Hepatocyte (in vitro differentiated cells): ENCODE measurements at regions not wholly inside any gene's neighbourhood (a gene's known extent, or its start where the extent isn't known, plus 50 kb on each side); places are given as distances from the start of the nearest gene placed in this dataset.
A peak's percentile ranks its signal among the peaks of the same experiment; 100 is the strongest.

Experiments
- DNase-seq: peaks from one replicate; pipeline ENCODE4 v3.0.0-alpha.2; 2016; ENCODE audit warnings: low spot score
- H2AFZ ChIP-seq: fragments of 200-600 bp; sonication (generic); 2 replicates; pipeline ENCODE4 v1.6.0; 2016; ENCODE audit warnings: antibody characterized with exemption, mild to moderate bottlenecking
- H3K27ac ChIP-seq: fragments of 200-600 bp; sonication (generic); 2 replicates; pipeline ENCODE4 v1.5.1; 2016; ENCODE audit warnings: mild to moderate bottlenecking
- H3K27me3 ChIP-seq: fragments of 200-600 bp; sonication (generic); 2 replicates; pipeline ENCODE4 v1.6.1; 2016
- H3K36me3 ChIP-seq: fragments of 200-600 bp; sonication (generic); replicated peaks from 2 replicates; pipeline ENCODE4 v1.5.1; 2016; ENCODE audit warnings: low read depth; ENCODE audit not compliant: insufficient read depth
- H3K4me1 ChIP-seq: fragments of 200-600 bp; sonication (generic); 2 replicates; pipeline ENCODE4 v1.5.1; 2016; ENCODE audit warnings: mild to moderate bottlenecking, moderate library complexity; ENCODE audit not compliant: insufficient read depth
- H3K4me2 ChIP-seq: fragments of 200-600 bp; sonication (generic); 2 replicates; pipeline ENCODE4 v1.6.0; 2016
- H3K4me3 ChIP-seq: fragments of 200-600 bp; sonication (generic); 2 replicates; pipeline ENCODE4 v1.5.1; 2016; ENCODE audit warnings: mild to moderate bottlenecking
- H3K79me2 ChIP-seq: fragments of 200-600 bp; sonication (generic); 2 replicates; pipeline ENCODE4 v1.6.0; 2017; ENCODE audit warnings: mild to moderate bottlenecking
- H3K9me2 ChIP-seq: fragments of 200-600 bp; sonication (generic); replicated peaks from 2 replicates; pipeline ENCODE4 v1.6.0; 2017; ENCODE audit warnings: mild to moderate bottlenecking; ENCODE audit not compliant: insufficient read depth
- H3K9me3 ChIP-seq: fragments of 200-600 bp; sonication (generic); 2 replicates; pipeline ENCODE4 v1.5.1; 2016; ENCODE audit warnings: low read depth, mild to moderate bottlenecking
- H4K20me1 ChIP-seq: fragments of 200-600 bp; sonication (generic); 2 replicates; pipeline ENCODE4 v1.6.0; 2016; ENCODE audit warnings: mild to moderate bottlenecking; ENCODE audit not compliant: insufficient read depth, poor library complexity, severe bottlenecking
- CTCF ChIP-seq: fragments of 200-600 bp; sonication (generic); IDR thresholded peaks from 2 replicates; pipeline ENCODE4 v1.5.1; 2016; ENCODE audit warnings: antibody characterized with exemption, mild to moderate bottlenecking; ENCODE audit not compliant: poor library complexity
- EZH2 ChIP-seq: fragments of 200-600 bp; sonication (generic); IDR thresholded peaks from 2 replicates; pipeline ENCODE4 v1.6.1; 2016; ENCODE audit warnings: antibody characterized with exemption, mild to moderate bottlenecking, borderline replicate concordance
- EZH2phosphoT487 ChIP-seq: fragments of 200-600 bp; sonication (generic); IDR thresholded peaks from one replicate; pipeline ENCODE4 v1.6.1; 2018; ENCODE audit warnings: antibody characterized with exemption, mild to moderate bottlenecking, low read depth, moderate library complexity; ENCODE audit not compliant: unreplicated experiment, severe bottlenecking
- WGBS: methylation state at CpG from one replicate; pipeline ENCODE4 v1.1.6; 2016; ENCODE audit warnings: low lambda C conversion rate; ENCODE audit errors: missing lambda C conversion rate; 5-methylcytosine and 5-hydroxymethylcytosine counted together

- Histone ChIP-seq H3K9me3 (no peaks in the 10 kb centered on the region), H4K20me1 (no peaks in the 10 kb centered on the region), H3K9me2 (no peaks in the 10 kb centered on the region), H3K4me3 (no peak overlapping the region), H3K79me2 (no peaks in the 10 kb centered on the region), H3K36me3 (no peaks in the 10 kb centered on the region), H3K4me2 (no peak overlapping the region), H3K27me3 (peaks cover 18% of the 10 kb centered on the region), H3K4me1 (no peaks in the 10 kb centered on the region), H3K27ac (no peak overlapping the region), H2AFZ (no peak overlapping the region)
- peak; percentile 72 for DNase-seq
- 6% methylated on average over 9 of the region's 9 CpGs for WGBS
- TF ChIP-seq EZH2phosphoT487 (no peak), EZH2 (no peak), CTCF (peak; percentile 75)
Measured at GRCh38 chr18:77765468-77765867, 515.8 kb downstream of the GALR1 start.

GRCh38 chr18:77766421-77766820 is 516.8 kb downstream of the GALR1 start:
- Histone ChIP-seq H3K27me3 (peaks cover 18% of the 10 kb centered on the region), H3K4me2 (no peak overlapping the region), H3K36me3 (no peaks in the 10 kb centered on the region), H3K27ac (no peak overlapping the region), H3K9me3 (no peaks in the 10 kb centered on the region), H3K4me3 (no peak overlapping the region), H3K4me1 (no peaks in the 10 kb centered on the region), H3K9me2 (no peaks in the 10 kb centered on the region), H2AFZ (no peak overlapping the region), H4K20me1 (no peaks in the 10 kb centered on the region), H3K79me2 (no peaks in the 10 kb centered on the region)
- no peak for TF ChIP-seq EZH2
- no peak for TF ChIP-seq EZH2phosphoT487
- no peak for TF ChIP-seq CTCF
- no peak for DNase-seq
- 86% methylated on average over 9 of the region's 9 CpGs for WGBS

- Histone ChIP-seq H3K9me3 (no peaks in the 10 kb centered on the region), H3K4me1 (no peaks in the 10 kb centered on the region), H3K79me2 (no peaks in the 10 kb centered on the region), H3K27ac (no peak overlapping the region), H3K4me3 (no peak overlapping the region), H4K20me1 (no peaks in the 10 kb centered on the region), H2AFZ (no peak overlapping the region), H3K27me3 (no peaks in the 10 kb centered on the region), H3K9me2 (no peaks in the 10 kb centered on the region), H3K4me2 (no peak overlapping the region), H3K36me3 (no peaks in the 10 kb centered on the region)
- TF ChIP-seq EZH2phosphoT487: no peak
- TF ChIP-seq EZH2: no peak
- no peak for TF ChIP-seq CTCF
- WGBS: 83% methylated on average over 5 of the region's 5 CpGs
- DNase-seq: no peak
Measured at GRCh38 chr18:77772177-77772576, 522.5 kb downstream of the GALR1 start.

- Histone ChIP-seq H3K27ac (no peak overlapping the region), H3K4me3 (no peak overlapping the region), H3K9me2 (no peaks in the 10 kb centered on the region), H3K79me2 (no peaks in the 10 kb centered on the region), H2AFZ (no peak overlapping the region), H3K4me1 (no peaks in the 10 kb centered on the region), H3K27me3 (no peaks in the 10 kb centered on the region), H3K9me3 (no peaks in the 10 kb centered on the region), H3K36me3 (no peaks in the 10 kb centered on the region), H4K20me1 (no peaks in the 10 kb centered on the region), H3K4me2 (no peak overlapping the region)
- WGBS: 87% methylated on average over 12 of the region's 12 CpGs
- no peak for DNase-seq
- no peak for TF ChIP-seq EZH2
- TF ChIP-seq CTCF: no peak
- TF ChIP-seq EZH2phosphoT487: no peak
Measured at GRCh38 chr18:77776104-77776503, 526.5 kb downstream of the GALR1 start.
